Rectal smooth muscle tissue (tissue), 1 donor: ENCODE measurements at regions not wholly inside any gene's neighbourhood (a gene's known extent, or its start where the extent isn't known, plus 50 kb on each side); places are given as distances from the start of the nearest gene placed in this dataset.

Source experiments
- H3K27ac ChIP-seq: one replicate; pipeline ENCODE4 v1.7.0; 2013; ENCODE audit warnings: low read depth, low read length, inconsistent platforms
- H3K27me3 ChIP-seq: one replicate; pipeline ENCODE4 v1.7.0; 2013; ENCODE audit warnings: low read length; ENCODE audit not compliant: control insufficient read depth, insufficient read depth
- H3K36me3 ChIP-seq: one replicate; pipeline ENCODE4 v1.7.0; 2013; ENCODE audit warnings: low read length; ENCODE audit not compliant: control insufficient read depth, insufficient read depth
- H3K4me1 ChIP-seq: one replicate; pipeline ENCODE4 v1.7.0; 2013; ENCODE audit warnings: low read length; ENCODE audit not compliant: control insufficient read depth, insufficient read depth
- H3K4me3 ChIP-seq: one replicate; pipeline ENCODE4 v1.7.0; 2013; ENCODE audit warnings: low read length
- H3K9ac ChIP-seq: one replicate; pipeline ENCODE4 v1.7.0; 2013; ENCODE audit warnings: low read length

DNA sequence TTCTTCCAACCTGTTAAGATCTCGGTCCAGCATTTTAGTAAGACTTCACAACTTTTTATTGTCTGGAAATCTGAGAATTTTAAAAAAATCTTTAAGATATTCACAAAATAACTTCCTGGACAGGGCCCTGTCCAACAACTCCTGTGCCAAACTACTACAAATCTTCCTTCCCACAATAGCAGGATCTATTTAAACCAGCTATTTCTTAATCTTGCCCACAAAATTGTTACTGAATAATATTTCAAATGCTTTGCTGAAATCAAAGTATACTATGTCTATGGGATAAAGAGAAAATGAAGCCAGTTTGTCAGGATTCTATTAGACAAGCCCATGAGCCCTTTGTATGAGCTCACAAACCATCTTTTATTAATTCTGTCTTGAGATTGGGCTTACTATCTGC is 104.1 kb upstream of the DDIT4L start:
- Histone ChIP-seq H3K27ac (no peak overlapping the region), H3K9ac (no peak overlapping the region), H3K27me3 (no peaks in the 10 kb centered on the region), H3K4me1 (peaks cover 5% of the 10 kb centered on the region), H3K4me3 (no peak overlapping the region), H3K36me3 (no peaks in the 10 kb centered on the region)

DNA sequence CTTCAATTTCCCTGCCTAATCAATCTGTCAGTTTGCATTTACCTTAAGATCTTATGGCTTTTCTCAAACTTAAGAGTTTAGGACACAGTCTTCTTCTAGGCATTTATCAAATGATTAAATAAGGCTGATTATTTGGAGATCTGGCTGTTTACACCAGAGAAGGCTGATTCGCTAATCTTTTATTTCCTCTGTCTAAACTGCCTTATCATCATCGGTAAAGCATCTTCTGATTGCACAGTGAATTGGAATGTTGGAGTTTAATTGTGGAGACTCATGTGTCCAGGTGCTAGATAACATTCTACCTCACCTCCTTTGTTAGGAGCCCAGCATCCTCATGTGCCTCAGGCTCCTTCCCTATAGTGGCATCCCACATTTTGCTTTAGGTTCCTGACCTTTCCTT is 100.3 kb upstream of the DDIT4L start:
- Histone ChIP-seq H3K27me3 (no peaks in the 10 kb centered on the region), H3K4me3 (no peak overlapping the region), H3K4me1 (no peaks in the 10 kb centered on the region), H3K27ac (no peak overlapping the region), H3K9ac (no peak overlapping the region), H3K36me3 (no peaks in the 10 kb centered on the region)

DNA sequence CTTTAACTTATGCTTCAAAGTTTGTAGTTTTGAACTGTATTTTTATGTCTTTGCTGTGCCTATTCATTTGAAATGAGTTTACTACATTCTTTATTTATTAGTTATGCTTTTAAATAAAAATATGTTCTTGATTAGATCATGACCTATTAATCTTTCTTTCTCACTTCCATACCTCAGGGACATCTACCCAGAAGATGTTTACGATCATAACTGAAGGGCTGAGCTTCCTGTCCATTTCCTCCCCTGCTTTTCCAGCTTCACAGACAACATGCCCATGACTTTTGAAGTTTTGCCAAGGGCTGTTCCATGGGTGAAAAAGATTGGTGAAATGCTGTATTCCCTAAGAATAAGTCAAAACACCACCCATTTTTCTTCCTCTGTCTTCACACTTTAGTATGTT is 99.7 kb upstream of the DDIT4L start:
- Histone ChIP-seq H3K27ac (no peak overlapping the region), H3K27me3 (no peaks in the 10 kb centered on the region), H3K9ac (no peak overlapping the region), H3K4me1 (no peaks in the 10 kb centered on the region), H3K36me3 (no peaks in the 10 kb centered on the region), H3K4me3 (no peak overlapping the region)

DNA sequence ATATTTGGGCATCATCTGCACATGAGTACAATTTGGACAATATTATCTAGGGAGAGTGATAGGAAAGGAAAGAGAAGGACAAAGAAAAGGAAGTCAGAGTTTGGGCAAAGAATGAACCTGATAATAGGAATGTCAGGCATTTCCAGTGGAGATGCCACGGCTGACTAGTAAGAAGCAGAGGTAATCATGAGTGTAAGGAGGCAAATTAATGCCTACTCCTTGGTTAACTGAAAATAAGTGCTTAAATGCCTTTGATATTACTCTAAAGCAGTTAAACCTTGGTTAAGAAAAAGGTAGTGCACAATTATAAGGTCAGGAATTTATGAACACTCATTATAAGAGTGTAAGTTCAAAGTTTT is 99.2 kb upstream of the DDIT4L start:
- Histone ChIP-seq H3K9ac (no peak overlapping the region), H3K27me3 (no peaks in the 10 kb centered on the region), H3K4me3 (no peak overlapping the region), H3K4me1 (no peaks in the 10 kb centered on the region), H3K36me3 (no peaks in the 10 kb centered on the region), H3K27ac (no peak overlapping the region)

DNA sequence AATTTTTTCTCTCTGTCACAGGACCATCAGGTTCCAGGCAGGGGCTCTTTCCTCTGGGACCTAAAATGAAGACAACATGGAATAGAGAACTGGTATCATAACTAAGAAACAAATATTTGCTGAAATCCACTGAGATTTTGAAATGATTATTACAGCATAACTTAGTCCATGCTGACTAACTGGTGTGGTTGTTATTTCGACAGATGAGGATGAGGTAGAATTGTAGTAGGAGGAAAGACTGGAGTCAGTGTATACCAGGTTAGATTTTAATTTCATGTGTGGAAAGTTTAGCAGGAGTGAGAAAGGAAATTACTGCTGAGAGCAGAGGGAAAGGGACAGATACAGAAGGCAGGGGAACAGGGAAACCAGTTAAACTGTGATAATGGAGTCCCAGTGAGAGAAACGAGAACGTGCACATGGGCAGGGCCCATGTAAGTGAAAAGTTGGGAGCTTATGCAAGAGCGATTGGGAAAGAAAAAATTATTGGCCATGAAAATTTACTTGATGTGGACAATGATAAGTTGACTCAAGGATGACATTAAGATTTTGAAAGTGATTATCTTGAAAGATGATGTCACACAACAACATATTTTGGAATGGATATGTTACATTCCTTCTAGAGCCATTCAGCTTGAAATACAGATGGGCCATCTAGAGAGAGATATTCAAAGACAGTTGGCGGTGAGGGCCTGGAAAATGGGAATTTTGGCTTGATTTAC is 98.7 kb upstream of the DDIT4L start:
- Histone ChIP-seq H3K9ac (no peak overlapping the region), H3K4me3 (no peak overlapping the region), H3K27ac (no peak overlapping the region), H3K4me1 (no peaks in the 10 kb centered on the region), H3K36me3 (no peaks in the 10 kb centered on the region), H3K27me3 (no peaks in the 10 kb centered on the region)

DNA sequence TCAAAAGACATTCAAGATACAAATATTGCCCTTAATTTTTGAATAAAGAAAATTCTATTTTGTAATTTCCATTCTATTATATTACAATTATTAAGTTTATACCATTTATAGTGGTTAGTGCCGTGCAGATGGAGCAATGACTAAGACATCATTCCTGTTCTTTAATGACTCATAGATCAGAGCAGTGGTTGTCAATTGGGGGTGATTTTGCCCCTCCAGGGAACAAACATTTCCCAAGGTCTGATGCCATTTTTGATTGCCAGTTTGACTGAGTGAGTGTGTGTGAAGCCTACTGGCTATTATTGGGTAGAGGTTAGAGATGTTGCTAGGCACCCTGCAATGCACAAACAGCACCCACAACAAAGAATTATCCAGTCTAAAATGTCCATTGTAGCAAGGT is 97.9 kb upstream of the DDIT4L start:
- Histone ChIP-seq H3K27me3 (no peaks in the 10 kb centered on the region), H3K4me3 (no peak overlapping the region), H3K4me1 (no peaks in the 10 kb centered on the region), H3K36me3 (no peaks in the 10 kb centered on the region), H3K27ac (no peak overlapping the region), H3K9ac (no peak overlapping the region)

DNA sequence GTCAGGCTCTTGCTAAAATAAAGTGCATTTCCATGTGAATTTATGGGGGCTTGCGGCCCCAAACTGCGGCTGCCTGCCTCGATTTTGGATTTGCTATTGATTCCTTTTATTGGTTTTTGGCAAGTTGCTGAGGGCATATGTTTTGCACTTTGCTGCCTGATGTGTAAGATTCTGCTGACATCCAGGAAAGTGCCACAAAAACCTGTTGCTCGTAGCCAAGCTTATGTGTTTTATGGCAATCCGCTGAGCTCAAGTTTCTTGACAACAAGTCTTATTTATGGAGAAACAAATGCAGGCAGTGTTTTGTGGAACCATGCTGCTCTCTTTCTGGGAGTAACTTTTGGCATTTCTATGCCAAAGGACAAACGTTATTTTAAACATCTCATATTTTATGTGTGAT is 97.3 kb upstream of the DDIT4L start:
- Histone ChIP-seq H3K36me3 (no peaks in the 10 kb centered on the region), H3K4me3 (no peak overlapping the region), H3K9ac (no peak overlapping the region), H3K27ac (no peak overlapping the region), H3K27me3 (no peaks in the 10 kb centered on the region), H3K4me1 (no peaks in the 10 kb centered on the region)

DNA sequence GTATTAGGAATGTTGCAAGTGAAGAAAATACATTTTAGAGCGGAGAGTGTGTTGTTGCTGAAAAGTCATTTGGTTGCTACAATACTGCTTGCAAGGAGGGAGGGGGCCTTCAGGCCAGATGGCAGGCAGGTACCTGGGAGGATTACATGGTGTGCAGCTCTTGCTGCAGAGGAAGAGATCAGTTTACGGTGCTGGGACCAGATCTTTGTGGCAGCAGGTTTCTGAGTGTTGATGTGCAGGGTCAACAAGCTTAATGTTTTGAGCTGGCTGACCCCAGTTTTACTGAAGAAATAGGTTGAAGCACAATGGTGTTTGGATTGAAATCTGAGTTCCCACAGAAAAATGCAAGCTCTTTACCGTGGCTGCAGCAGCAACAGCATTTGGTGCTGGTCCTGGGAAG is 96.4 kb upstream of the DDIT4L start:
- no peaks in the 10 kb centered on the region for H3K4me1 ChIP-seq
- no peak overlapping the region for H3K4me3 ChIP-seq
- no peak overlapping the region for H3K27ac ChIP-seq
- no peaks in the 10 kb centered on the region for H3K27me3 ChIP-seq
- no peak overlapping the region for H3K9ac ChIP-seq
- H3K36me3 ChIP-seq: no peaks in the 10 kb centered on the region

DNA sequence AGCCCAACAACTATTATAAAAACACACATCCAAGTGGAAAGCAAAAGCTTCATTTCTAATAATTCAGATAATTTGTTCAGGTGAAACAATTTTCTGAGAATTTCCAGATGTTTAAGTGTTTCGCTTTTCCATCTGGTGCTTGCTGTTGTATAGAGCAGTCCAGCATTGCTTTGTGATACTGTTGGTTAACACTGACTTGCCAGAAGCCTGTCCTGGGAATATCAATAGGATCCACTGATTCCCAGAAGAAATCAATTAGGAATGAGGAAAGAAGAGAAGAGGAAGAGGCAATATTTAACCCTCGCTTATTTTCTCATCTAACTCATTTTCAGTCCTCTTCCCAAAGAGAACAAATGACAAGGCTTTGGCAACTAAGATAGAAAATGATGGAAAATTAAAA is 94.9 kb upstream of the DDIT4L start:
- H3K27ac ChIP-seq: no peak overlapping the region
- no peaks in the 10 kb centered on the region for H3K27me3 ChIP-seq
- no peak overlapping the region for H3K4me3 ChIP-seq
- H3K4me1 ChIP-seq: no peaks in the 10 kb centered on the region
- H3K9ac ChIP-seq: no peak overlapping the region
- H3K36me3 ChIP-seq: no peaks in the 10 kb centered on the region

DNA sequence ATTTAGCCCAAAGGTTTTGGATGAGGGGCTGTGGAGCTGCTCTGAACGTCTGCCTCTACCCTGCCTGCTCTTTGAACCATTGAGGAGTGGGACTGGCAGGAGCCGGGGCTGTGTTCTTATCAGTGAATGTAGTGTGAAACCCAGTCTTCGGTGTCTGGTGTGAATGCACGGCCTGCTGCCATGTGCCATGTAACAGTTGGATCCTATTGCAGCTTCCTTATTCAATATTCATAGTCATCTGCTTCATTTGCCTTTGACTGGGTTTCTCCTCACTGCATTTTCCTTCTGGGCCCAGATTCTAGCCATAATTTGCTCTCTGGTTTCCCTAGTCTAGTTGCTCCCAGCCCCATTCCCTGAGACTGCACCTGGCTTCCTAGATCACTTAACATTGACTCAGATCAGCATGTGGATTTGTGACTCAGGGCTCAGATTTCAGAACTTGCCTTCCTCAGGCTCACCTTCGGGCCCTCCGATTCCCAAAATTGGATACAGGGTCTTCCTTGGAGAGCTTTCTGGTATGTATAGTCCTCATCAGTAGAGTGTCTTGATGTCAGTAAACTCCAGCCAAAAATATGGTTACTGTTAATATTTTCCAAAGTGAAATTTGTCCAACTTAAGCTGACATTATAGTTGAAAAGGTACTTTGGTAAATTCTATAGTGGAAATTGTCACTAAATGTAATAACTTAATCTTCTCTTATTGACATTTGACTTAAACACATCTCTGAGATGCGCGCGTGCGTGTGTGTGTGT is 94.0 kb upstream of the DDIT4L start:
- H3K4me1 ChIP-seq: no peaks in the 10 kb centered on the region
- H3K27me3 ChIP-seq: no peaks in the 10 kb centered on the region
- H3K27ac ChIP-seq: no peak overlapping the region
- no peaks in the 10 kb centered on the region for H3K36me3 ChIP-seq
- H3K9ac ChIP-seq: no peak overlapping the region
- H3K4me3 ChIP-seq: no peak overlapping the region

DNA sequence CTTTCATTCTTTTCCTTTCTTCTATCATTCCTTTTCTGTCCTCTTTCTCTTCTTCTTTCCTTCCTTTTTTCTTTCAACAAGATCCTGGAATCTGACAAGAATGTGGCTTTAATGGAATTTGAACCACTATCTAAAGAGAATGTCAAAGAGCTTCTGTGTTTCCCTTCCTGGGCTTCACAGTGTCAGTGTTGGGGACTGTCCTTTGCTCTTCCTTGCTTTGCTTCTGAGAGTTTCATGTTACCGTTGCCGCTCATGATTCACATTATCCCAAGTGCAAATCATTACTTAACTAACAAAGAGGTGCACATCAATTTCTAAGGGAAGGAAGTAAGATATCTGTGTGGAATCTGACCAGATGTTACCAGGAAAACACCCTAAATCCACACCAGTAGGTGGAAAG is 90.5 kb upstream of the DDIT4L start:
- Histone ChIP-seq H3K36me3 (no peaks in the 10 kb centered on the region), H3K9ac (no peak overlapping the region), H3K4me1 (no peaks in the 10 kb centered on the region), H3K4me3 (no peak overlapping the region), H3K27me3 (no peaks in the 10 kb centered on the region), H3K27ac (no peak overlapping the region)

DNA sequence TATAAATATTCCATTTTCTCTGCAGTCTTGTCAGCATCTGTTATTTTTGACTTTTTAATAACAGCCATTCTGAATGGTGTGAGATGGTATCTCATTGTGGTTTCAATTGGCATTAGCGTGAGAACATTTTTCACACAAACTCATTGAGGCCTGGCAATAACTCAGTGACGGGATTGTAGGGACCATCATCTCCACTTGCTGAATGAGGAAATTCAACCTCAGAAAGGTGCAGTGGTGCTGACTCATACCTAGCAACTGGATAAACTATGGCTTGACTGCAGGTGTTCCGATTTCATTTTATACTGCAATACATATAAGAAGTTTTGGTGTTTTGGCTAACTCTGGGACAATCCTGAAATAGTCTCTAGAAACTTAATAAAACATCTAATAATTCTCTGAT is 88.3 kb upstream of the DDIT4L start:
- H3K36me3 ChIP-seq: no peaks in the 10 kb centered on the region
- no peak overlapping the region for H3K4me3 ChIP-seq
- no peaks in the 10 kb centered on the region for H3K27me3 ChIP-seq
- H3K27ac ChIP-seq: no peak overlapping the region
- no peak overlapping the region for H3K9ac ChIP-seq
- H3K4me1 ChIP-seq: no peaks in the 10 kb centered on the region

DNA sequence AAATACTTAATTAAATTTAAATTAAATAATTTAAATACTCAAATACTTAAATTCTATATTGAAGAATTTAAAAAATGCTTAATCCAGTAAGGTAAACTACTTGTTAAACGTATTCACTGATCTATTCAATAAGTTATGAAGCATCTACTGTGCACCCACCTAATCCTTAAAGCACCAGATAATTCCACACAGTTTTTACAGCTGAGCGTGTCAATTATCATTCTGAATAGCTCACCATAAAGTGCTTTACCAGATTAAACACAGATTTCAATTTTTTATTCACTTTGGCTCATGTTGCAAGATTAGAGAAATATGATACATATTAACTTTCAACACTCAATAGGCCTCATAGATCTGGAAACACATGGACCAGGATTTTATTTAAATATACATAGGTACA is 79.2 kb upstream of the DDIT4L start:
- H3K36me3 ChIP-seq: no peaks in the 10 kb centered on the region
- H3K4me1 ChIP-seq: no peaks in the 10 kb centered on the region
- no peak overlapping the region for H3K27ac ChIP-seq
- H3K4me3 ChIP-seq: no peak overlapping the region
- no peaks in the 10 kb centered on the region for H3K27me3 ChIP-seq
- H3K9ac ChIP-seq: no peak overlapping the region
